ENCODE measurements at regions not wholly inside any gene's neighbourhood (a gene's known extent, or its start where the extent isn't known, plus 50 kb on each side); places are given as distances from the start of the nearest gene placed in this dataset.
"Not testable (repeated sequence)": the region's sequence is repeated elsewhere in the genome, so short reads cannot be mapped to it uniquely, and the experiment has no call there.

GRCh38 chr11:87545858-87546257, 508.1 kb downstream of the TMEM135 start:
- DNase-seq (ENCODE audit: low read depth): no peak
- in situ Hi-C loops (cut with HindIII; ENCODE audit: low pct_unique_long_range_greater_than_20kb, low sequenced_read_pairs): no loop called here

GRCh38 chr11:87539596-87539995, 501.9 kb downstream of the TMEM135 start:
- no peak for DNase-seq (ENCODE audit: low read depth)
- in situ Hi-C loops (cut with HindIII; ENCODE audit: low pct_unique_long_range_greater_than_20kb, low sequenced_read_pairs): no loop called here

DNA sequence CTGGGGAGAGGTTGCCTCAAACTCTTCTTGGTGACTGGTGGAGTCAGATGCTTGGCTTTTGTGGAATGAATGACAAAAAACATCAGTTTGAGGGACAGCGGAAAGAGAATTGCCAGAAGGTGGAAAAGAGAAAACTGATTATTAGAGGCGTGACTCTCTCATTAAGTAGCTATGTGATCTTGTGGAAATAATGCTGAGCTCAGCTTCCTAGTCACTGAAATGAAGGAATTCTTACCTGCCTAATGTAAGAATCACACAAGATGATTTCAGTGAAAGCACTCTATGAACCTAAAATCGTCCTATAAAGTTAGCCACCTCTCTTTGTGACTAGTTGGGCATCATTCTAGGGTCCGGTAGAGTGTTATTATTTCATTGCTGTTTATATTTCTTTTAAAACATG, 498.8 kb downstream of the TMEM135 start:
- in situ Hi-C loops (cut with HindIII; ENCODE audit: low pct_unique_long_range_greater_than_20kb, low sequenced_read_pairs): no loop called here
- DNase-seq (ENCODE audit: low read depth): no peak

DNA sequence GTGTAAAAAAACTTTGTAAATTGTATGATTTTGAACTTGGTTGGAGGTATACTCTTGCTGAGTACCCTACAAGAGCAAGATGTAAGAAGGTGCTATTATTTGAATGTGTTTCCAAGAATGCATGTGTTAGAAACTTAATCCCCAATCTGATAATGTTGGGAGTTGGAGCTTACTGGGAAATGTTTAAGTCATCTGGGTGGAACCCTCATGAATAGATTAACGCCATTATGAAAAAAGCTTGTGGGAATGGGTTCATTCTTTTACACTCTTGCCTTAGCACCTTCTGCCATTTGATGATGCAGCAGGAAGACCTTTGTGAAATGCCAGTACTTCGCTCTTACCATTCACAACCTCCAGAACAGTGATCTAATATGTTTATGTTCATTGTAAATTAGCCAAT, 498.3 kb downstream of the TMEM135 start:
- in situ Hi-C loops (cut with HindIII; ENCODE audit: low pct_unique_long_range_greater_than_20kb, low sequenced_read_pairs): no loop called here
- DNase-seq (ENCODE audit: low read depth): no peak

DNA sequence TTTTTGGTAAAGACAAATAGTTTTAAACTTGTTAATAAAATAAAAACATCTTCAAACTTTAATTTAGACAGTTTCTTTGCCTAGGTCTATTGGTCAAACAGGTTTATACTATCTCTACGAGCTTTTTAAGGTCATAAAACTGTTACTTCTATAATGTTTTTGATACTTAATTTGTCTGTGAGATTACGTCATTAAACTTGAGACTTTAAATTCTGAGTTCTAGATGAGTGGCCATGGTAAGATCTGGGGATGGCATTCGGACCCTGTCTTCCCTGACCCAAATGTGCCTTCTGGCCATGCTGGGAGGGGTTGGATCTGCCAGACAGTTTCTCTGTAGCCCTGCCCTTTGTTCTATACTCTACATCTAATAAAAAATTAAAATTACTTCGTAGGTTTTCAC, 497.8 kb downstream of the TMEM135 start:
- in situ Hi-C loops (cut with HindIII; ENCODE audit: low pct_unique_long_range_greater_than_20kb, low sequenced_read_pairs): no loop called here
- DNase-seq (ENCODE audit: low read depth): no peak

DNA sequence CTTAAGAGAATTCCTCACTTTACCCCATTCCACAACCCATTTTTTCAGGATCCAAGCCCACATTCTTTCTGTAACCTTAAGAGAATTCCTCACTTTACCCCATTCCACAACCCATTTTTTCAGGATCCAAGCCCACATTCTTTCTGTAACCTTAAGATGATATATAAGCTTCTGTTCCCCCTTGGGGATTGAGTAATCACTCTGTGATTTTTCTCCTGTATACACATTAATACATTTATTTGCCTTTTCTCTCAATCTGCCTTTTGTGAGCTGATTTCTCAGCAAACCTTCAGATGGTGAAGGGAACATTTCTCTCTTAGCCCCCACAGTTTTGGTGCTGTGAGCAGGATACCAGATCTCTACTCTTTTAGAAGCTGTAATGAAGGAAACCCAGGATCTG, 494.1 kb downstream of the TMEM135 start:
- DNase-seq (ENCODE audit: low read depth); in situ Hi-C loops (cut with HindIII; ENCODE audit: low pct_unique_long_range_greater_than_20kb, low sequenced_read_pairs): not testable (repeated sequence)

GRCh38 chr11:87529486-87529885, 491.8 kb downstream of the TMEM135 start:
- in situ Hi-C loops (cut with HindIII; ENCODE audit: low pct_unique_long_range_greater_than_20kb, low sequenced_read_pairs): no loop called here

DNA sequence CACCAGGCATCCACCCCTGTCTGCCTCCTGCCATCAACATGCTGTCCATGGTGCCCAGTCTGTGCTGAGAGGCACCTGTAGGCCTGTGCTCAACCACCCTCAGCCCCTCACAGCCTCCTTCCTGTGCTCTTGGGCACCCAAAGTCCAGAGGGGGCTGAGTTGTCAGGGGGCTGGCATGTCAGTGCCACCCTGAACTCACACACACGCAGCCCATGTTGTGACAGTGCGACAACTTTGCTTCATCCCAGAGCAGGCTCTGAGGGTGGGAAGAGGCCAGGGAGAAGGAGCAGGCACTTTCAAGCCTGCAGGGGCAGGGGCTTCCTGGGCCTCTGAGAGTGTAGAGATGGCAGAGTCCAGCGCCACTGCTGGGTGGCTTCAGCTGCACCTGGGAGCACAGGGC, 491.0 kb downstream of the TMEM135 start:
- DNase-seq (ENCODE audit: low read depth): no peak
- in situ Hi-C loops (cut with HindIII; ENCODE audit: low pct_unique_long_range_greater_than_20kb, low sequenced_read_pairs): no loop called here

More at GRCh38 chr11:87529486-87529885, 491.8 kb downstream of the TMEM135 start:
- DNase-seq (ENCODE audit: low read depth): no peak

- no peak for DNase-seq (ENCODE audit: low read depth)
- in situ Hi-C loops (cut with HindIII; ENCODE audit: low pct_unique_long_range_greater_than_20kb, low sequenced_read_pairs): no loop called here
These were observed 485.5 kb downstream of the TMEM135 start for GRCh38 chr11:87523276-87523675.

GRCh38 chr11:87518266-87518665, 480.5 kb downstream of the TMEM135 start:
- DNase-seq (ENCODE audit: low read depth): no peak
- in situ Hi-C loops (cut with HindIII; ENCODE audit: low pct_unique_long_range_greater_than_20kb, low sequenced_read_pairs): no loop called here

GRCh38 chr11:87517351-87517750, 479.6 kb downstream of the TMEM135 start:
- in situ Hi-C loops (cut with HindIII; ENCODE audit: low pct_unique_long_range_greater_than_20kb, low sequenced_read_pairs): no loop called here
- DNase-seq (ENCODE audit: low read depth): no peak

DNA sequence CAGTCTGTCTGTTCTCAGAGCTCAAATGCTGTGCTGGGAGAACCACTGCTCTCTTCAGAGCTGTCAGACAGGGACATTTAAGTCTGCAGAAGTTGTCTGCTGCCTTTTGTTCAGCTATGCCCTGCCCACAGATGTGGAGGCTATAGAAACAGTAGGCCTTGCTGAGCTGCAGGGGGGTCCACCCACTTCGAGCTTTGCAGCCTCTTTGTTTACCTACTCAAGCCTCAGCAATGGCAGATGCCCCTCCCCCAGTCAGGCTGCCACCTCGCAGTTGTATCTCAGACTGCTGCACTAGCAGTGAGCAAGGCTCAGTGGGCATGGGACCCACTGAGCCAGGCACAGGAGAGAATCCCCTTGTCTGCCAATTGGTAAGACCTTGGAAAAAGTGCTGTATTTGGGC, 470.0 kb downstream of the TMEM135 start:
- DNase-seq (ENCODE audit: low read depth); in situ Hi-C loops (cut with HindIII; ENCODE audit: low pct_unique_long_range_greater_than_20kb, low sequenced_read_pairs): not testable (repeated sequence)

- in situ Hi-C loops (cut with HindIII; ENCODE audit: low pct_unique_long_range_greater_than_20kb, low sequenced_read_pairs); DNase-seq (ENCODE audit: low read depth): not testable (repeated sequence)
These were observed 469.2 kb downstream of the TMEM135 start for GRCh38 chr11:87506946-87507345.

DNA sequence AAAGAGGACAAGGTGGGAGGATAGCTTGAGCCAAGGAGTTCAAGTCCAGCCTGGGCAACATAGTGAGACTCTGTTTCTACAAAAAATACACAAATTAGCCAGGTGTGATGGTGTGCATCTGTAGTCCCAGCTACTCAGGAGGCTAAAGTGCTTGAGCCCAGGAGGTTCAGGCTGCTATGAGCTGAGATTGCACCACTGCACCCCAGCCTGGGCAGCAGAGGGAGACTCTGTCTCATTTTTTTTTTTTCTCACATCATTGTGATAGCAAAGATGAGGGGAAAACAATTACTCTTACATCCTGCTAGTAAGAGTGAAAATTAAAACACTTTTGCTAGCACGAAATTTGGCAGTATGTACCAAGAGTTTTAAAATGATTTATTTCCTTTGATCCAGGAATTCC, 463.7 kb downstream of the TMEM135 start:
- DNase-seq (ENCODE audit: low read depth): no peak
- in situ Hi-C loops (cut with HindIII; ENCODE audit: low pct_unique_long_range_greater_than_20kb, low sequenced_read_pairs): no loop called here

- DNase-seq (ENCODE audit: low read depth); in situ Hi-C loops (cut with HindIII; ENCODE audit: low pct_unique_long_range_greater_than_20kb, low sequenced_read_pairs): not testable (repeated sequence)
These were observed 457.2 kb downstream of the TMEM135 start for GRCh38 chr11:87494936-87495335.

DNA sequence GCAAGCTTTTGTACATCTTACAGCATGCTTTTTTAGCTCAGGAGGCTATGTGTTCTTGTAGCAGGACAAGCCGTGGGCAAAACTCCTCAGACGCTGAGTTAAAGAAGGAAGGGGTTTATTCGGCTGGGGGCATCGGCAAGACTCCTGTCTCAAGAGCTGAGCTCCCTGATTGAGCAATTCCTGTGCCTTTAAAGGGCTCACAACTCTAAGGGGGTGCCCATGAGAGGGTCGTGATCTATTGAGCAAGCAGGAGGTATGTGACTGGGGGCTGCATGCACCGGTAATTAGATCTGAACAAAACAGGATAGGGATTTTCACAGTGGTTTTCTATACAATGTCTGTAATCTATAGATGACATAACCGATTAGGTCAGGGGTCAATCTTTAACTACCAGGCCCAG, 456.3 kb downstream of the TMEM135 start:
- in situ Hi-C loops (cut with HindIII; ENCODE audit: low pct_unique_long_range_greater_than_20kb, low sequenced_read_pairs); DNase-seq (ENCODE audit: low read depth): not testable (repeated sequence)

DNA sequence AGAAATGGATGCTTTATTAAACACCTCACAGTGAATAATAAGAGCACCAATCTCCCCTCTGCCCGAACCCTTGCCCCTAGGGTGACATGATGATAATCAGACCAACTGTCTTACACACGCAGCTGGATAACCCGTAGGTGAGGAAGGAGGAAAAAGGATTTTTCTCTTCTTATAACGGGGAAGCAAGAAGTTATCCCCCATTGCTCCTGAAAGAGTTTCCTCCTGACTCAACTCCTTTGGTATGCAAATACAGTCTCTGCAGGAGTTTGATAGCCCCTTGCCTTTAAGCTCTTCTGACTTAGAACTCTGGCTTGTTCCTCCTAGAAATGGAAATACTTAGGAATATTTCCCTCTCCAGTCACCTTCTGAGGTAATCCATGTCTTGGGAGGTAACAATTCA, 455.8 kb downstream of the TMEM135 start:
- in situ Hi-C loops (cut with HindIII; ENCODE audit: low pct_unique_long_range_greater_than_20kb, low sequenced_read_pairs): no loop called here
- DNase-seq (ENCODE audit: low read depth): no peak

DNA sequence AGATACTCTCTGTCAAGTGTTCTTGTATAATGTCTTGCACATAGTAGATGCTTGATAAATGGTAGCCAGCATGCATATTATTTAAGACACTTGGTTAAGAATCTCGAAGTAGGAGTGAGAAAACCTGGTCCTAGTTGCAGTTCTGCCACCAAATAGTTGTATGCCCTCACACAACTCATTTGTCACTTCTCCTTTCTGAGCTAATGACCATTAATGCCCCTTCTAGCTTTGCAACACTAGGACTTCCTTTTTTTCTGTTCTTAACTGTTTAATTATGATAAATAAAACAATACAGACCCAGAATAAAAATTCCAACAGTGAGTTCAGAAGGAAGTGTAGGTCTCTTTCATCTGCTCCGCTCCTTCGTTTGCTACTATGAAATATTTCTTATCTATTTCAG, 453.6 kb downstream of the TMEM135 start:
- in situ Hi-C loops (cut with HindIII; ENCODE audit: low pct_unique_long_range_greater_than_20kb, low sequenced_read_pairs): no loop called here
- DNase-seq (ENCODE audit: low read depth): no peak

DNA sequence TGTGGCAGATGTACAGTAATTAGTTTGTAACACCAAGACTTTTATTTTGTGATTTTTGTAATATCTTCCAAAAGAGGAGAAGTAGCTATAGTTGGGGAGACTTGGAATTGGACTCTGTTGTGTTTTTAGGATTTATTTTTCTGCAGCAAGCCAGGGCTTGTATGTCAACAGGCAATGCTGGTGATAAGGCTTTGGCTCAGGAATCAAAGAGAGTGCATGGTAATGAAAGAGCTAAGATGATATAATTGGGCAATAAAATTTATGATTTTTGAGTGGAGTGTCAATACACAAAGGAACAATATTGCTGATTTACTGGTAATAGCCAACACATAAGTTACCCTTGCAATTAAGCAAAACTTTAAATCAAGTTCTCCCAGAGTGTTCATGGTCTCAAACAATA, 452.9 kb downstream of the TMEM135 start:
- in situ Hi-C loops (cut with HindIII; ENCODE audit: low pct_unique_long_range_greater_than_20kb, low sequenced_read_pairs): no loop called here
- DNase-seq (ENCODE audit: low read depth): no peak

DNA sequence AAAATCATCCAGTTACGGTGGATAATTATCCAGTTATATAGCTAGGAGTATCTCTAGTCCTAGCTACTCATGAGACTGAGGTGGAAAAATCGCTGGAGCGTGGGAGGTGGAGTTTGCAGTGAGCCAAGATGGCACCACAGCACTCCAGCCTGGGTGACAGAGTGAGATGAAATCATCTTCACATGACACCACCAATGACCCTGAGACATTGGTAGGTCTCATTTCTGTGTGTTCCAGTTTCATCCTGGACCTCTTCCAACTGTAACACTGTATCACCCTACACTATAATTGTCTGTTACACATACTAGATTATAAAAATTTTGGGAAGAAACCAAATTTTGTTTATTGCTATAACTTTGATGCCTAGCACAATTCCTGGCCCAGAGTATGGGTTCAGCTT, 446.8 kb downstream of the TMEM135 start:
- in situ Hi-C loops (cut with HindIII; ENCODE audit: low pct_unique_long_range_greater_than_20kb, low sequenced_read_pairs): no loop called here
- no peak for DNase-seq (ENCODE audit: low read depth)

DNA sequence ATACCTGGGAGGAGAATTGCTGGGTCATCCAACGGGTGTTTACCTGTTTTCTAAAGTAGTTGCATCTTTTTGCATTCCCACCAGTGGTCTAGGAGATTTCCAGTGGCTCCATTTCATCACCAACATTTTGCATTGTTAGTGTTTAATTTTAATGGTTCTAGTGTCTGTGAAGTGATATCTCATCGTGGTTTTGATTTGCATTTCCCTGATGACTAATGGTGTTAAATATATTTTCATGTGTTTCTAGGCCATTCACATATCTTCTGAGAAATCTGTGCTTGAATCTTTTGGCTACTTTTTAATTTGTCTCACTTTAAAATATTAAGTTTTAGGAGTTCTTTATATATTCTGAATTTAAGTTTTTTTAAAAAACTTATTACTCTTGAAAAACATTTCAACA, 439.6 kb downstream of the TMEM135 start:
- in situ Hi-C loops (cut with HindIII; ENCODE audit: low pct_unique_long_range_greater_than_20kb, low sequenced_read_pairs): no loop called here
- DNase-seq (ENCODE audit: low read depth): no peak

All from Caki2 (cell line).